DND-41 (cell line): ENCODE measurements at regions not wholly inside any gene's neighbourhood (a gene's known extent, or its start where the extent isn't known, plus 50 kb on each side); places are given as distances from the start of the nearest gene placed in this dataset.

Source experiments
- ATAC-seq: fragments of 200-7000 bp; cut with Tn5 transposase; 3 replicates; pipeline ENCODE4 v1.9.1; 2021; ENCODE audit warnings: low read depth; ENCODE audit not compliant: insufficient read depth
- DNase-seq: peaks from one replicate; pipeline ENCODE4 v3.0.0-alpha.2; 2020
- H2AFZ ChIP-seq: 2 replicates; pipeline ENCODE4 v1.6.0; 2012; ENCODE audit warnings: low read depth, low read length
- H3K27ac ChIP-seq: 2 replicates; pipeline ENCODE4 v1.5.1; 2012; ENCODE audit warnings: low read length, inconsistent platforms
- H3K27me3 ChIP-seq: fragments of 200-600 bp; sonication (generic); 2 replicates; pipeline ENCODE4 v1.6.0; 2012; ENCODE audit warnings: low read length, mild to moderate bottlenecking, inconsistent platforms; ENCODE audit not compliant: insufficient read depth, poor library complexity
- H3K36me3 ChIP-seq: 2 replicates; pipeline ENCODE4 v1.5.1; 2012; ENCODE audit warnings: low read length, inconsistent platforms; ENCODE audit not compliant: insufficient read depth
- H3K4me1 ChIP-seq: 2 replicates; pipeline ENCODE4 v1.5.1; 2012; ENCODE audit warnings: mild to moderate bottlenecking, low read length; ENCODE audit not compliant: insufficient read depth
- H3K4me2 ChIP-seq: 2 replicates; pipeline ENCODE4 v1.6.0; 2012; ENCODE audit warnings: mild to moderate bottlenecking, moderate library complexity, low read length, inconsistent platforms; ENCODE audit not compliant: insufficient read depth
- H3K4me3 ChIP-seq, 2 experiments: fragments of 200-600 bp in 1 of 2; shearing (Covaris generic) in 1 of 2; 2 replicates each; pipeline ENCODE4 v1.5.1; 2012 to 2016; ENCODE audit warnings: inconsistent platforms in 2 of 2, low read length in 2 of 2, mild to moderate bottlenecking in 2 of 2, low read depth in 1 of 2, moderate library complexity in 1 of 2
- H3K79me2 ChIP-seq: 2 replicates; pipeline ENCODE4 v1.6.0; 2012; ENCODE audit warnings: low read length, inconsistent platforms; ENCODE audit not compliant: insufficient read depth
- H3K9ac ChIP-seq: 2 replicates; pipeline ENCODE4 v1.6.0; 2012; ENCODE audit warnings: low read depth, mild to moderate bottlenecking, inconsistent platforms, low read length, moderate library complexity
- H3K9me3 ChIP-seq: 2 replicates; pipeline ENCODE4 v1.5.1; 2012; ENCODE audit warnings: low read length, moderate library complexity, mild to moderate bottlenecking, inconsistent platforms; ENCODE audit not compliant: insufficient read depth, severe bottlenecking
- H4K20me1 ChIP-seq: 2 replicates; pipeline ENCODE4 v1.6.0; 2012; ENCODE audit warnings: low read length; ENCODE audit not compliant: insufficient read depth
- CTCF ChIP-seq: IDR thresholded peaks from 2 replicates; pipeline ENCODE4 v1.5.1; 2012; ENCODE audit warnings: borderline replicate concordance, low read length, moderate library complexity, mild to moderate bottlenecking; ENCODE audit not compliant: poor library complexity, severe bottlenecking; ENCODE audit errors: extremely low read depth
- EZH2 ChIP-seq: IDR thresholded peaks from 3 replicates; pipeline ENCODE4 v1.6.1; 2012; ENCODE audit warnings: borderline replicate concordance, low read depth, mild to moderate bottlenecking, moderate library complexity, low read length, inconsistent platforms; ENCODE audit not compliant: severe bottlenecking

DNA sequence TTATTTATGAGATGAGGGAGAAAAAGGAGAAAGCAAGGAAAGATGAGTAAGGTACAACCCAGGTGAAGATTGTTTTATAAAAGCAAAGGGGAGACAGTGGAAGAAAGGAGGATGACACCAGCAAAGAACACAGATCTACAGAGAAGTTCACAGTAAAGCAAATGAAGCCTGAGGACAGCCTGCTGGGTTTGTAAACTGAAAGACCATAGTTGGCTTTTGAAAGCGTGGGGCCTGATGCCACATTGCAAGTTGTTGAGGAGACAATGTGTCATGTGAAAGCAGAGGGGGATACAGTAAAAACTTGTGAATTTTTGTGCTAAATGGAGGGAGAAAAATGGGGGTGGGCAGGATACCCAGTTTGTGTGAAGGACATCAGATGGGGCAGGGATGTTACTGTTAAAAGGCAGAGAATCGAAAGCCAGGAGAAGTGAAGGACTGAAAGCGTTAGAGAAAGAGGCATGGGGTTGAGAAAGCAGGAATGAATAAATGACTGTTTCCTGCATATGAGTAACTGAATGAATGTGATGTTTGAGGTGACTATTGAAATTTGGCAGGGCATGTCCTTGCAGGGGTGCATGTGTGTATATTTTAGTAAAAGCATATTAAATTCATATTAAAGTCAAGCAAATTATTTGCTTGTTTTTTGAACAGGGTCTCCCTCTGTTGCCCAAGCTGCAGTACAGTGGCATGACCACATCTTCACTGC, 69.6 kb downstream of the SPRY1 start:
- Histone ChIP-seq H3K4me2 (no peak overlapping the region), H3K27ac (no peak overlapping the region), H3K36me3 (no peaks in the 10 kb centered on the region), H3K9ac (no peak overlapping the region), H4K20me1 (no peaks in the 10 kb centered on the region), H3K9me3 (no peaks in the 10 kb centered on the region), H3K27me3 (no peaks in the 10 kb centered on the region), H3K79me2 (no peaks in the 10 kb centered on the region), H2AFZ (no peak overlapping the region), H3K4me3 (no peak overlapping the region), H3K4me1 (no peaks in the 10 kb centered on the region)
- ATAC-seq (no peak), DNase-seq (no peak)
- TF ChIP-seq EZH2 = no peak
- TF ChIP-seq CTCF = no peak

DNA sequence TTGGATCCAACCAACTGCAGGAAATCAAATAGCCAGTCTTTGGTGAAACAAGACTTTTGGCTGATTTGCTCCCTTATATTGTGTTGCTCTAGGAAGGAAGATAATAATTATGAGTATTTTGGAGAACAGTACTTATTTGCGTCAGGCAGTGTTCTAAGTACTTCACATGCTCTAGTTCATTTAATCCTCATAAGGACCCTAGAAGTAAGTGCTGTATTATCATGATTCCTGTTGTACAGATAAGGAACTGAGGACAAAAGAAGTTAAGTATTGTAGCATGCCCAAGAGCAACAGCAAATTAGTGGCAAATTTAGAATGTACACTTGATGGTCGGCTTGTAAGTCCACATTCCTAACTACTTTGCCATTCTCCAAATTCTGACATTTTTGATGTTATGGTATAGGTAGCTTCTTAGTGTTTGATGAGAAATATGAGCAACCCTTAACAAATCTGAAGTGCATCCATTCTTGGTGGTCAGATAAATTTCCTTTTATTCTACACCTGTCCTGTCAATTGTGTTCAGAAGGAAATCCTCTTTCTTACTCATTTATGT, 72.0 kb downstream of the SPRY1 start:
- no peak overlapping the region for H3K27ac ChIP-seq
- no peak overlapping the region for H3K9ac ChIP-seq
- TF ChIP-seq CTCF (no peak), EZH2 (no peak)
- no peaks in the 10 kb centered on the region for H3K4me1 ChIP-seq
- no peak overlapping the region for H3K4me2 ChIP-seq
- ATAC-seq (no peak), DNase-seq (no peak)
- no peaks in the 10 kb centered on the region for H3K36me3 ChIP-seq
- H3K4me3 ChIP-seq = no peak overlapping the region
- no peaks in the 10 kb centered on the region for H3K27me3 ChIP-seq
- no peaks in the 10 kb centered on the region for H3K79me2 ChIP-seq
- H4K20me1 ChIP-seq = no peaks in the 10 kb centered on the region
- H3K9me3 ChIP-seq = no peaks in the 10 kb centered on the region
- no peak overlapping the region for H2AFZ ChIP-seq

- H3K79me2 ChIP-seq = no peaks in the 10 kb centered on the region
- DNase-seq (no peak), ATAC-seq (no peak)
- TF ChIP-seq CTCF (no peak), EZH2 (no peak)
- H3K9me3 ChIP-seq = no peaks in the 10 kb centered on the region
- H4K20me1 ChIP-seq = no peaks in the 10 kb centered on the region
- no peak overlapping the region for H3K27ac ChIP-seq
- H3K36me3 ChIP-seq = no peaks in the 10 kb centered on the region
- no peak overlapping the region for H3K4me3 ChIP-seq
- no peaks in the 10 kb centered on the region for H3K4me1 ChIP-seq
- no peaks in the 10 kb centered on the region for H3K27me3 ChIP-seq
- no peak overlapping the region for H2AFZ ChIP-seq
- H3K9ac ChIP-seq = no peak overlapping the region
- no peak overlapping the region for H3K4me2 ChIP-seq
Observed at GRCh38 chr4:123469245-123469644, 72.7 kb downstream of the SPRY1 start.
